ENCODE measurements at regions not wholly inside any gene's neighbourhood (a gene's known extent, or its start where the extent isn't known, plus 50 kb on each side); places are given as distances from the start of the nearest gene placed in this dataset.

- Histone ChIP-seq H3K9me3 (ENCODE audit: control insufficient read depth, low read depth, low read length) (no peaks in the 10 kb centered on the region), H3K18ac (ENCODE audit: insufficient read length, low read depth, low read length) (no peak overlapping the region), H3K56ac (ENCODE audit: insufficient read length, low read depth, low read length) (no peak overlapping the region), H3K79me2 (ENCODE audit: insufficient read depth, low read length) (no peaks in the 10 kb centered on the region), H4K91ac (ENCODE audit: insufficient read length, low read depth, low read length) (no peak overlapping the region), H4K5ac (ENCODE audit: insufficient read length, low read depth, low read length) (no peak overlapping the region), H3K23ac (ENCODE audit: insufficient read length, low read depth, low read length) (no peak overlapping the region), H2BK5ac (ENCODE audit: insufficient read length, low read length) (no peak overlapping the region), H2BK120ac (ENCODE audit: low read depth, low read length, poor library complexity, severe bottlenecking) (no peak overlapping the region), H3K27ac (ENCODE audit: insufficient read length, low read depth, low read length) (no peak overlapping the region), H2BK15ac (ENCODE audit: low read depth, low read length) (no peak overlapping the region), H3K9ac (ENCODE audit: extremely low read depth, insufficient read length, low read length) (no peak overlapping the region), H3K4me2 (ENCODE audit: insufficient read depth, insufficient read length, low read length) (no peak overlapping the region), H3K23me2 (ENCODE audit: insufficient read length, low read depth, low read length, poor library complexity, severe bottlenecking) (no peaks in the 10 kb centered on the region), H3K4ac (ENCODE audit: low read depth, low read length) (no peak overlapping the region), H2BK12ac (ENCODE audit: insufficient read length, low read depth, low read length) (no peak overlapping the region), H3K14ac (ENCODE audit: insufficient read depth, low read length) (no peak overlapping the region), H3K27me3 (ENCODE audit: insufficient read depth, low read length) (no peaks in the 10 kb centered on the region), H2BK20ac (ENCODE audit: low read depth, low read length, poor library complexity, severe bottlenecking) (no peak overlapping the region), H2AK5ac (ENCODE audit: insufficient read length, low read length) (no peak overlapping the region), H3K79me1 (ENCODE audit: insufficient read depth, low read depth, low read length, poor library complexity, severe bottlenecking) (no peaks in the 10 kb centered on the region), H3T11ph (ENCODE audit: low read length) (no peak overlapping the region), H2AFZ (ENCODE audit: low read length) (no peak overlapping the region), H4K20me1 (ENCODE audit: control insufficient read depth, insufficient read depth, insufficient read length) (no peaks in the 10 kb centered on the region), H4K8ac (replicated peaks; ENCODE audit: insufficient read length, low read depth, low read length) (no peak overlapping the region), H3K4me1 (ENCODE audit: insufficient read depth, low read length) (no peaks in the 10 kb centered on the region)
- TF ChIP-seq CTCF (conservative IDR thresholded peaks at IDR 0.05) = no peak
- no peak overlapping the region for H3K27ac Mint-ChIP-seq
- no CpG with 5 or more reads among the region's 4 CpGs for WGBS (ENCODE audit: extremely low coverage, insufficient read length, low lambda C conversion rate)
- H3K4me3 Mint-ChIP-seq = no peak overlapping the region
- H3K36me3 Mint-ChIP-seq (ENCODE audit: insufficient read depth in 1 of 3, low read depth in 3 of 3) = no peaks in the 10 kb centered on the region
- DNase-seq = no peak
- H3K4me1 Mint-ChIP-seq = peaks cover 11 to 19% of the 10 kb centered on the region in 2 experiments
- H3K9me3 Mint-ChIP-seq = no peaks in the 10 kb centered on the region
- H3K27me3 Mint-ChIP-seq (ENCODE audit: low read depth) = no peaks in the 10 kb centered on the region; the same call in none of the 2 replicates
Measured at GRCh38 chr9:16348531-16348930, 521.9 kb downstream of the BNC2 start.
